Epithelial cell of esophagus (primary cell): ENCODE measurements at regions not wholly inside any gene's neighbourhood (a gene's known extent, or its start where the extent isn't known, plus 50 kb on each side); places are given as distances from the start of the nearest gene placed in this dataset.

Experiments
- DNase-seq: peaks from one replicate; pipeline ENCODE4 v3.0.0; 2010; ENCODE audit warnings: low read depth
- H3K4me3 ChIP-seq: 2 replicates; pipeline ENCODE4 v1.5.1; 2011; ENCODE audit warnings: mild to moderate bottlenecking, low read length, control low read depth
- CTCF ChIP-seq: IDR thresholded peaks from 2 replicates; pipeline ENCODE4 v1.5.1; 2011; ENCODE audit warnings: low read depth, mild to moderate bottlenecking, low read length, control low read depth, inconsistent platforms; ENCODE audit not compliant: insufficient read depth; ENCODE audit errors: missing control alignments

- TF ChIP-seq CTCF = no peak
- no peak overlapping the region for H3K4me3 ChIP-seq
- no peak for DNase-seq
Measured at GRCh38 chr10:85043207-85043606, 714.8 kb downstream of the CCSER2 start.

- TF ChIP-seq CTCF = no peak
- no peak overlapping the region for H3K4me3 ChIP-seq
- DNase-seq = no peak
Measured at GRCh38 chr10:85045046-85045445, 716.7 kb downstream of the CCSER2 start.

- TF ChIP-seq CTCF = no peak
- H3K4me3 ChIP-seq = no peak overlapping the region
- no peak for DNase-seq
Measured at GRCh38 chr10:85047170-85047834, 718.9 kb downstream of the CCSER2 start.

- H3K4me3 ChIP-seq = no peak overlapping the region
- TF ChIP-seq CTCF = no peak
- no peak for DNase-seq
Measured at GRCh38 chr10:85047979-85048378, 719.6 kb downstream of the CCSER2 start.

- no peak for TF ChIP-seq CTCF
- DNase-seq = no peak
- no peak overlapping the region for H3K4me3 ChIP-seq
Measured at GRCh38 chr10:85048644-85049043, 720.3 kb downstream of the CCSER2 start.

- TF ChIP-seq CTCF = no peak
- no peak overlapping the region for H3K4me3 ChIP-seq
- DNase-seq = no peak
Measured at GRCh38 chr10:85060944-85061343, 732.6 kb downstream of the CCSER2 start.

GRCh38 chr10:85061401-85061800, 733.0 kb downstream of the CCSER2 start:
- no peak for DNase-seq
- no peak for TF ChIP-seq CTCF
- no peak overlapping the region for H3K4me3 ChIP-seq
